ENCODE measurements at regions not wholly inside any gene's neighbourhood (a gene's known extent, or its start where the extent isn't known, plus 50 kb on each side); places are given as distances from the start of the nearest gene placed in this dataset.
"Not testable (repeated sequence)": the region's sequence is repeated elsewhere in the genome, so short reads cannot be mapped to it uniquely, and the experiment has no call there.

- Histone ChIP-seq H2AFZ (ENCODE audit: low read depth, low read length) (no peak overlapping the region), H3K4me1 (ENCODE audit: insufficient read depth, low read length) (peaks cover 33% of the 10 kb centered on the region), H3K9me3 (ENCODE audit: low read length) (no peaks in the 10 kb centered on the region)
Measured at GRCh38 chr1:101365878-101366277, 129.1 kb downstream of the S1PR1 start.

GRCh38 chr1:101366513-101367215, 129.8 kb downstream of the S1PR1 start:
- Histone ChIP-seq H3K9me3 (ENCODE audit: low read length) (no peaks in the 10 kb centered on the region), H3K4me3 (ENCODE audit: low read length) (no peak overlapping the region), H3K27me3 (ENCODE audit: insufficient read depth, low read length) (no peaks in the 10 kb centered on the region), H3K36me3 (ENCODE audit: insufficient read depth, low read length) (no peaks in the 10 kb centered on the region), H3K4me1 (ENCODE audit: insufficient read depth, low read length) (peaks cover 33% of the 10 kb centered on the region), H2AFZ (ENCODE audit: low read depth, low read length) (no peak overlapping the region)

More at GRCh38 chr1:101365878-101366277, 129.1 kb downstream of the S1PR1 start:
- H3K36me3 ChIP-seq (ENCODE audit: insufficient read depth, low read length), result no peaks in the 10 kb centered on the region
- no peak overlapping the region for H3K4me3 ChIP-seq (ENCODE audit: low read length)
- no peaks in the 10 kb centered on the region for H3K27me3 ChIP-seq (ENCODE audit: insufficient read depth, low read length)

GRCh38 chr1:101367630-101368029, 130.8 kb downstream of the S1PR1 start:
- H3K36me3 ChIP-seq (ENCODE audit: insufficient read depth, low read length), result no peaks in the 10 kb centered on the region
- no peak overlapping the region for H2AFZ ChIP-seq (ENCODE audit: low read depth, low read length)
- no peak overlapping the region for H3K4me3 ChIP-seq (ENCODE audit: low read length)
- peaks cover 33% of the 10 kb centered on the region for H3K4me1 ChIP-seq (ENCODE audit: insufficient read depth, low read length)
- no peaks in the 10 kb centered on the region for H3K27me3 ChIP-seq (ENCODE audit: insufficient read depth, low read length)
- no peaks in the 10 kb centered on the region for H3K9me3 ChIP-seq (ENCODE audit: low read length)

GRCh38 chr1:101370488-101370887, 133.7 kb downstream of the S1PR1 start:
- Histone ChIP-seq H3K36me3 (ENCODE audit: insufficient read depth, low read length) (no peaks in the 10 kb centered on the region), H3K4me3 (ENCODE audit: low read length) (no peak overlapping the region), H3K27me3 (ENCODE audit: insufficient read depth, low read length) (no peaks in the 10 kb centered on the region), H3K4me1 (ENCODE audit: insufficient read depth, low read length) (peaks cover 33% of the 10 kb centered on the region), H3K9me3 (ENCODE audit: low read length) (peaks cover 2% of the 10 kb centered on the region), H2AFZ (ENCODE audit: low read depth, low read length) (no peak overlapping the region)

- peaks cover 2% of the 10 kb centered on the region for H3K9me3 ChIP-seq (ENCODE audit: low read length)
Measured at GRCh38 chr1:101371259-101371658, 134.4 kb downstream of the S1PR1 start.

GRCh38 chr1:101373570-101373969, 136.8 kb downstream of the S1PR1 start:
- Histone ChIP-seq H3K27me3 (ENCODE audit: insufficient read depth, low read length) (no peaks in the 10 kb centered on the region), H3K4me3 (ENCODE audit: low read length) (no peak overlapping the region), H3K36me3 (ENCODE audit: insufficient read depth, low read length) (no peaks in the 10 kb centered on the region), H3K9me3 (ENCODE audit: low read length) (peaks cover 2% of the 10 kb centered on the region), H3K4me1 (ENCODE audit: insufficient read depth, low read length) (peaks cover 10% of the 10 kb centered on the region), H2AFZ (ENCODE audit: low read depth, low read length) (no peak overlapping the region)

More at GRCh38 chr1:101371259-101371658, 134.4 kb downstream of the S1PR1 start:
- H3K4me3 ChIP-seq (ENCODE audit: low read length), result no peak overlapping the region
- H3K36me3 ChIP-seq (ENCODE audit: insufficient read depth, low read length), result no peaks in the 10 kb centered on the region
- H2AFZ ChIP-seq (ENCODE audit: low read depth, low read length), result no peak overlapping the region
- H3K27me3 ChIP-seq (ENCODE audit: insufficient read depth, low read length), result no peaks in the 10 kb centered on the region
- peaks cover 29% of the 10 kb centered on the region for H3K4me1 ChIP-seq (ENCODE audit: insufficient read depth, low read length)

- H3K9me3 ChIP-seq (ENCODE audit: low read length); H3K36me3 ChIP-seq (ENCODE audit: insufficient read depth, low read length); H3K4me3 ChIP-seq (ENCODE audit: low read length); H3K27me3 ChIP-seq (ENCODE audit: insufficient read depth, low read length); H2AFZ ChIP-seq (ENCODE audit: low read depth, low read length); H3K4me1 ChIP-seq (ENCODE audit: insufficient read depth, low read length): not testable (repeated sequence)
Measured at GRCh38 chr1:101375448-101375847, 138.6 kb downstream of the S1PR1 start.

GRCh38 chr1:101376121-101377083, 139.6 kb downstream of the S1PR1 start:
- Histone ChIP-seq H3K27me3 (ENCODE audit: insufficient read depth, low read length) (no peaks in the 10 kb centered on the region), H2AFZ (ENCODE audit: low read depth, low read length) (no peak overlapping the region), H3K9me3 (ENCODE audit: low read length) (peaks cover 2% of the 10 kb centered on the region), H3K36me3 (ENCODE audit: insufficient read depth, low read length) (no peaks in the 10 kb centered on the region), H3K4me3 (ENCODE audit: low read length) (no peak overlapping the region), H3K4me1 (ENCODE audit: insufficient read depth, low read length) (peaks cover 2% of the 10 kb centered on the region)

GRCh38 chr1:101377084-101377835, 140.4 kb downstream of the S1PR1 start:
- H3K36me3 ChIP-seq (ENCODE audit: insufficient read depth, low read length), result no peaks in the 10 kb centered on the region
- no peaks in the 10 kb centered on the region for H3K27me3 ChIP-seq (ENCODE audit: insufficient read depth, low read length)
- H3K9me3 ChIP-seq (ENCODE audit: low read length), result peaks cover 2% of the 10 kb centered on the region
- no peak overlapping the region for H2AFZ ChIP-seq (ENCODE audit: low read depth, low read length)
- peaks cover 2% of the 10 kb centered on the region for H3K4me1 ChIP-seq (ENCODE audit: insufficient read depth, low read length)
- H3K4me3 ChIP-seq (ENCODE audit: low read length), result no peak overlapping the region

GRCh38 chr1:101379037-101379436, 142.2 kb downstream of the S1PR1 start:
- Histone ChIP-seq H3K4me1 (ENCODE audit: insufficient read depth, low read length) (peaks cover 9% of the 10 kb centered on the region), H3K27me3 (ENCODE audit: insufficient read depth, low read length) (no peaks in the 10 kb centered on the region), H2AFZ (ENCODE audit: low read depth, low read length) (no peak overlapping the region), H3K4me3 (ENCODE audit: low read length) (no peak overlapping the region), H3K36me3 (ENCODE audit: insufficient read depth, low read length) (no peaks in the 10 kb centered on the region), H3K9me3 (ENCODE audit: low read length) (no peaks in the 10 kb centered on the region)

GRCh38 chr1:101379950-101380349, 143.1 kb downstream of the S1PR1 start:
- Histone ChIP-seq H3K9me3 (ENCODE audit: low read length) (no peaks in the 10 kb centered on the region), H3K27me3 (ENCODE audit: insufficient read depth, low read length) (no peaks in the 10 kb centered on the region), H2AFZ (ENCODE audit: low read depth, low read length) (no peak overlapping the region), H3K4me3 (ENCODE audit: low read length) (no peak overlapping the region), H3K4me1 (ENCODE audit: insufficient read depth, low read length) (peaks cover 9% of the 10 kb centered on the region), H3K36me3 (ENCODE audit: insufficient read depth, low read length) (no peaks in the 10 kb centered on the region)

GRCh38 chr1:101382135-101382534, 145.3 kb downstream of the S1PR1 start:
- no peaks in the 10 kb centered on the region for H3K36me3 ChIP-seq (ENCODE audit: insufficient read depth, low read length)
- H2AFZ ChIP-seq (ENCODE audit: low read depth, low read length), result no peak overlapping the region
- H3K4me3 ChIP-seq (ENCODE audit: low read length), result no peak overlapping the region
- no peaks in the 10 kb centered on the region for H3K27me3 ChIP-seq (ENCODE audit: insufficient read depth, low read length)
- peaks cover under 1% of the 10 kb centered on the region for H3K9me3 ChIP-seq (ENCODE audit: low read length)
- peaks cover 7% of the 10 kb centered on the region for H3K4me1 ChIP-seq (ENCODE audit: insufficient read depth, low read length)
